Mesenchymal stem cell (in vitro differentiated cells and primary cell): ENCODE measurements at regions not wholly inside any gene's neighbourhood (a gene's known extent, or its start where the extent isn't known, plus 50 kb on each side); places are given as distances from the start of the nearest gene placed in this dataset.
A peak's percentile ranks its signal among the peaks of the same experiment; 100 is the strongest.

ENCODE experiments used
- DNase-seq: peaks from one replicate; pipeline ENCODE4 v3.0.0-alpha.2; 2013
- H2AFZ ChIP-seq: one replicate; pipeline ENCODE4 v1.6.1; 2013; ENCODE audit warnings: low read depth, mild to moderate bottlenecking, control low read depth, inconsistent platforms, low read length, moderate library complexity
- H2AK5ac ChIP-seq: 2 replicates; pipeline ENCODE4 v1.6.1; 2013; ENCODE audit warnings: low read length, moderate library complexity, mild to moderate bottlenecking, inconsistent platforms; ENCODE audit not compliant: severe bottlenecking
- H2BK120ac ChIP-seq: one replicate; pipeline ENCODE4 v1.6.1; 2013; ENCODE audit warnings: low read depth, mild to moderate bottlenecking, inconsistent platforms, low read length, moderate library complexity
- H2BK12ac ChIP-seq, 2 experiments: one replicate each; pipeline ENCODE4 v1.6.1; 2013; ENCODE audit warnings: inconsistent platforms in 2 of 2, low read length in 2 of 2, mild to moderate bottlenecking in 2 of 2, moderate library complexity in 2 of 2, control low read depth in 1 of 2
- H2BK15ac ChIP-seq: one replicate; pipeline ENCODE4 v1.6.1; 2013; ENCODE audit warnings: mild to moderate bottlenecking, low read depth, inconsistent platforms; ENCODE audit not compliant: poor library complexity, severe bottlenecking
- H2BK5ac ChIP-seq: 2 replicates; pipeline ENCODE4 v1.6.1; 2013; ENCODE audit warnings: low read depth, mild to moderate bottlenecking, low read length, control low read depth, inconsistent platforms; ENCODE audit not compliant: poor library complexity, severe bottlenecking
- H3K14ac ChIP-seq, 2 experiments: one replicate each; pipeline ENCODE4 v1.6.1; 2013; ENCODE audit warnings: inconsistent platforms in 2 of 2, low read length in 2 of 2, control low read depth in 1 of 2, mild to moderate bottlenecking in 1 of 2, moderate library complexity in 1 of 2
- H3K18ac ChIP-seq, 2 experiments: one replicate each; pipeline ENCODE4 v1.6.1; 2013; ENCODE audit warnings: inconsistent platforms in 2 of 2, low read length in 2 of 2, control low read depth in 1 of 2, low read depth in 1 of 2, mild to moderate bottlenecking in 1 of 2
- H3K23ac ChIP-seq, 2 experiments: one replicate each; pipeline ENCODE4 v1.6.1; 2013; ENCODE audit warnings: inconsistent platforms in 2 of 2, low read length in 2 of 2, mild to moderate bottlenecking in 2 of 2, moderate library complexity in 2 of 2, control low read depth in 1 of 2
- H3K27ac ChIP-seq: 2 replicates; pipeline ENCODE4 v1.5.1; 2013; ENCODE audit warnings: mild to moderate bottlenecking, moderate library complexity, low read length, control low read depth, inconsistent platforms; ENCODE audit not compliant: poor library complexity, severe bottlenecking
- H3K27me3 ChIP-seq, 2 experiments: 2 replicates each; pipeline versions ENCODE4 v1.6.1 to v1.7.0; 2013; ENCODE audit warnings: low read length in 2 of 2, mild to moderate bottlenecking in 2 of 2, moderate library complexity in 2 of 2, control low read depth in 1 of 2, inconsistent platforms in 1 of 2; ENCODE audit not compliant: control insufficient read depth in 1 of 2, insufficient read depth in 1 of 2
- H3K36me3 ChIP-seq, 2 experiments: 2 replicates each; pipeline versions ENCODE4 v1.6.1 to v1.7.0; 2013; ENCODE audit warnings: low read length in 2 of 2, control low read depth in 1 of 2, inconsistent platforms in 1 of 2, low read depth in 1 of 2, mild to moderate bottlenecking in 1 of 2; ENCODE audit not compliant: insufficient read depth in 2 of 2, control insufficient read depth in 1 of 2
- H3K4ac ChIP-seq, 2 experiments: one replicate each; pipeline ENCODE4 v1.6.1; 2013; ENCODE audit warnings: inconsistent platforms in 2 of 2, low read length in 2 of 2, mild to moderate bottlenecking in 2 of 2, moderate library complexity in 2 of 2, control low read depth in 1 of 2, low read depth in 1 of 2
- H3K4me1 ChIP-seq: 2 replicates; pipeline ENCODE4 v1.6.1; 2013; ENCODE audit warnings: low read depth, low read length, control low read depth; ENCODE audit not compliant: control insufficient read depth, insufficient read depth
- H3K4me2 ChIP-seq: 2 replicates; pipeline ENCODE4 v1.6.1; 2013; ENCODE audit warnings: low read length, mild to moderate bottlenecking, inconsistent platforms; ENCODE audit not compliant: poor library complexity, severe bottlenecking
- H3K4me3 ChIP-seq, 2 experiments: 2 replicates each; pipeline versions ENCODE4 v1.5.1 to v1.7.0; 2013; ENCODE audit warnings: low read length in 2 of 2, mild to moderate bottlenecking in 2 of 2, control low read depth in 1 of 2, low read depth in 1 of 2; ENCODE audit not compliant: insufficient read depth in 1 of 2
- H3K79me1 ChIP-seq: replicated peaks from 2 replicates; pipeline ENCODE4 v1.6.1; 2013; ENCODE audit warnings: mild to moderate bottlenecking, control low read depth, low read length, inconsistent platforms; ENCODE audit not compliant: poor library complexity, severe bottlenecking
- H3K9ac ChIP-seq: 2 replicates; pipeline ENCODE4 v1.7.0; 2013; ENCODE audit warnings: mild to moderate bottlenecking, low read length, moderate library complexity
- H3K9me3 ChIP-seq: 2 replicates; pipeline ENCODE4 v1.7.0; 2013; ENCODE audit warnings: mild to moderate bottlenecking, low read length; ENCODE audit not compliant: control insufficient read depth
- H4K8ac ChIP-seq: one replicate; pipeline ENCODE4 v1.6.1; 2013; ENCODE audit warnings: inconsistent platforms, mild to moderate bottlenecking, low read length, moderate library complexity
- H4K91ac ChIP-seq: one replicate; pipeline ENCODE4 v1.6.1; 2013; ENCODE audit warnings: mild to moderate bottlenecking, low read length, inconsistent platforms
- WGBS: methylation state at CpG from one replicate; pipeline ENCODE4 v1.1.7; 2013; ENCODE audit warnings: mixed read lengths; 5-methylcytosine and 5-hydroxymethylcytosine counted together

DNA sequence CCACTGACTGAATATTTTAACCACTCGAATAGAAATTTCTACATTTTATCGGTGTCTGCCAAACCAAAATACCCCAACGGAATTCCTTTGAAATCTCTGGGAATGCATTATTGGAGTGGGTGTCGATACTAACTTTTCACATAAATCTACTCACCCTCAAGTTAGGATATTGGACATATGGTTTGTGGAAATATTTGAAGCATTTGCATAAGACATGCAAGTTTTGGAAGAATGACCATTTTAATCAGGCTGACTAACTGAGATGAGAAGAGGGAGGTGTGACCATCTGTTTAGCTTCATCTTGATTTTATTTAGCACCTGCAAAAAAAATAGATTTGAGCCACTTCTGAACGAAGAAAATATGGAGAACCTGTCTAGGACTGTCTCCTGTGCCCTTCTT, 61.2 kb downstream of the KLF6 start:
- WGBS = 85% methylated on average over 1 of the region's 5 CpGs
- no peak overlapping the region for H4K91ac ChIP-seq
- H3K4ac ChIP-seq = no peak overlapping the region
- H3K36me3 ChIP-seq = no peaks in the 10 kb centered on the region
- no peaks in the 10 kb centered on the region for H3K27me3 ChIP-seq
- H3K4me3 ChIP-seq = no peak overlapping the region
- H3K4me1 ChIP-seq = no peaks in the 10 kb centered on the region
- H2AK5ac ChIP-seq = no peak overlapping the region
- no peak overlapping the region for H4K8ac ChIP-seq
- H2BK15ac ChIP-seq = no peak overlapping the region
- no peak overlapping the region for H2BK5ac ChIP-seq
- no peaks in the 10 kb centered on the region for H3K79me1 ChIP-seq
- H3K27ac ChIP-seq = no peak overlapping the region
- no peak overlapping the region for H2BK12ac ChIP-seq
- H3K14ac ChIP-seq = no peak overlapping the region
- H3K9me3 ChIP-seq = no peaks in the 10 kb centered on the region
- H2BK120ac ChIP-seq = no peak overlapping the region
- H3K9ac ChIP-seq = no peak overlapping the region
- DNase-seq = no peak
- H3K23ac ChIP-seq = no peak overlapping the region
- H2AFZ ChIP-seq = no peak overlapping the region
- H3K18ac ChIP-seq = no peak overlapping the region
- no peak overlapping the region for H3K4me2 ChIP-seq

- no peak overlapping the region for H3K4me3 ChIP-seq
- H3K4ac ChIP-seq = no peak overlapping the region
- H4K8ac ChIP-seq = no peak overlapping the region
- no peak overlapping the region for H3K23ac ChIP-seq
- H2BK15ac ChIP-seq = no peak overlapping the region
- peak overlapping the region; percentile 4 for H2AK5ac ChIP-seq
- no peak overlapping the region for H3K14ac ChIP-seq
- 98% methylated on average over 6 of the region's 8 CpGs for WGBS
- no peak overlapping the region for H3K9ac ChIP-seq
- no peak overlapping the region for H3K18ac ChIP-seq
- no peak overlapping the region for H3K27ac ChIP-seq
- H3K79me1 ChIP-seq = no peaks in the 10 kb centered on the region
- H3K9me3 ChIP-seq = no peaks in the 10 kb centered on the region
- no peaks in the 10 kb centered on the region for H3K4me1 ChIP-seq
- no peak overlapping the region for H3K4me2 ChIP-seq
- H2AFZ ChIP-seq = no peak overlapping the region
- no peak overlapping the region for H2BK5ac ChIP-seq
- no peaks in the 10 kb centered on the region for H3K36me3 ChIP-seq
- H2BK12ac ChIP-seq = no peak overlapping the region
- peak; percentile 85 for DNase-seq
- H4K91ac ChIP-seq = no peak overlapping the region
- H3K27me3 ChIP-seq = peaks cover 0 to 8% of the 10 kb centered on the region in 2 experiments
- H2BK120ac ChIP-seq = no peak overlapping the region
Observed at GRCh38 chr10:3720228-3721019, 64.6 kb downstream of the KLF6 start.

GRCh38 chr10:3719024-3719843, 65.8 kb downstream of the KLF6 start:
- WGBS = 95% methylated on average over 17 of the region's 17 CpGs
- no peak overlapping the region for H2BK15ac ChIP-seq
- no peak overlapping the region for H2AFZ ChIP-seq
- no peaks in the 10 kb centered on the region for H3K79me1 ChIP-seq
- peak overlapping the region in 1 of 2 experiments; percentile 29 for H2BK12ac ChIP-seq
- H3K9me3 ChIP-seq = no peaks in the 10 kb centered on the region
- H3K9ac ChIP-seq = no peak overlapping the region
- H3K36me3 ChIP-seq = no peaks in the 10 kb centered on the region
- H2BK120ac ChIP-seq = no peak overlapping the region
- no peak overlapping the region for H3K18ac ChIP-seq
- peak overlapping the region; percentile 11 for H4K91ac ChIP-seq
- H3K14ac ChIP-seq = peak overlapping the region in 1 of 2 experiments; percentile 81
- no peak overlapping the region for H3K27ac ChIP-seq
- no peak overlapping the region for H3K4me3 ChIP-seq
- no peak overlapping the region for H4K8ac ChIP-seq
- no peak overlapping the region for H3K4me2 ChIP-seq
- H3K4ac ChIP-seq = no peak overlapping the region
- H2BK5ac ChIP-seq = no peak overlapping the region
- no peaks in the 10 kb centered on the region for H3K4me1 ChIP-seq
- no peak overlapping the region for H2AK5ac ChIP-seq
- H3K23ac ChIP-seq = no peak overlapping the region
- no peak for DNase-seq
- H3K27me3 ChIP-seq = peaks cover 0 to 8% of the 10 kb centered on the region in 2 experiments

DNA sequence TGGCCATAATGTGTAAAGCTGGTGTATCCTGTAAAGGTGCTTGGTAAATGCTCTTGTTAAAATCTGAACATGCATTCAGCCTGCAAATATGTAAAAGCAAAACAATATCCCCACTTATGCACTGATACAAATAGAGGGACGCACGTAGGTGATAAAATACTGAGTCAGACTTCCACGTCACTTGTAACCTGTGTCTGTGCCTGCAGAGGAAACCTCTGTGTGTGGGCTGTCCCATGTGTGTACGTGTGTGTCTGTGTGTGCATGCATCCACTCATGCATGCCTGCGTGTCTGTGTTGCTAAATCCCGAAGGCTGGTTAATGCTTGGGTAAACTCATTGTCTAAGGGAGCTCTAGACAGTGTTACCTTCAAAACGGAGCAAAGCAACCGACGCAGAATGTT, 68.9 kb downstream of the KLF6 start:
- Histone ChIP-seq H2BK12ac (no peak overlapping the region), H3K27me3 (peaks cover 0 to 8% of the 10 kb centered on the region in 2 experiments), H3K23ac (no peak overlapping the region), H2AK5ac (no peak overlapping the region), H3K36me3 (no peaks in the 10 kb centered on the region), H3K4ac (no peak overlapping the region), H3K4me1 (no peaks in the 10 kb centered on the region), H3K4me2 (no peak overlapping the region), H3K27ac (no peak overlapping the region), H2BK15ac (no peak overlapping the region), H3K79me1 (no peaks in the 10 kb centered on the region), H3K9me3 (peaks cover 11% of the 10 kb centered on the region), H4K8ac (no peak overlapping the region), H4K91ac (no peak overlapping the region), H2AFZ (no peak overlapping the region), H3K14ac (no peak overlapping the region), H3K9ac (no peak overlapping the region), H3K18ac (no peak overlapping the region), H3K4me3 (no peak overlapping the region), H2BK5ac (no peak overlapping the region), H2BK120ac (no peak overlapping the region)
- DNase-seq = no peak
- 93% methylated on average over 9 of the region's 9 CpGs for WGBS
